ENCODE measurements at regions not wholly inside any gene's neighbourhood (a gene's known extent, or its start where the extent isn't known, plus 50 kb on each side); places are given as distances from the start of the nearest gene placed in this dataset.

GRCh38 chr3:124529826-124530571, 200.3 kb upstream of the UMPS start:
- intact Hi-C loops (cut with micrococcal nuclease): no loop called here

DNA sequence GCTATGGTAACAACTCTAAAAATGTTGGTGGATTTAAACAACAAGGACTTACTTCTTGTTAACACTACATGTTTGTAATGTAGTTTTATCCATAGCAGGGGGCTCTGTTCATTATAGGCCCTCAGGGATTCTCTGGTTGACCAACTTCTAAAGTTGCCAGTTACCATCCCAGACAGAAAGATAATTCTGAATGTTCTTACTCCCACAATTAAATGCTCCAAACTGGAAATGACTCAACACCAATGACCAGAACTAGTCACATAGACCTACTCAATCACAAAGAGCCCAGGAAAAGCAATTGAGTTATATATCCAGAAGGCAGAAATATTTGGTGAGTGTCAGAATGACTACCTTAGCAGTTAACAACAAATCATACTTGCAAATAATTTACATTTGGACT, 199.3 kb upstream of the UMPS start:
- intact Hi-C loops (cut with micrococcal nuclease): no loop called here

DNA sequence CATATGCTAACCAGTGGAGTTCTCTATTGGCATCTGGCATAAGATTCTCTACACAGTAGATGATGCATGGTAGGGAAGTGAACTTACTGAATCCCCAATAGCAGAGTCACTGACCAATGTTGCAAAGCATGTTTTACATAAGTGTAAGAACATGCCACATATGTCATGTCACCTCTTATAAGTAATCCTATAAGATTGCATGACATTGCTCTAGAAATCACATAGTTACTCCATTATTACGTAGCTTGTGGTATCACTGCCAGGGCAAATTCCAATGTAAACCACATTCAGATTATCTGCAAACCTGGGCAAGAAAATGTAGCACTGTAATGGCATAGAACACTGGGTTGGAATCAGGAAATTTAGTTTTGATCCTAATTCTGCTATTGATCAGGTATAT, 198.2 kb upstream of the UMPS start:
- intact Hi-C loops (cut with micrococcal nuclease): no loop called here

- intact Hi-C loops (cut with micrococcal nuclease): no loop called here
Observed at GRCh38 chr3:124535306-124535705, 194.9 kb upstream of the UMPS start.

GRCh38 chr3:124540550-124541211, 189.6 kb upstream of the UMPS start:
- intact Hi-C loops (cut with micrococcal nuclease): no loop called here

- intact Hi-C loops (cut with micrococcal nuclease): no loop called here
Observed at GRCh38 chr3:124542214-124542869, 187.9 kb upstream of the UMPS start.

GRCh38 chr3:124545891-124546290, 184.4 kb upstream of the UMPS start:
- intact Hi-C loops (cut with micrococcal nuclease): no loop called here

DNA sequence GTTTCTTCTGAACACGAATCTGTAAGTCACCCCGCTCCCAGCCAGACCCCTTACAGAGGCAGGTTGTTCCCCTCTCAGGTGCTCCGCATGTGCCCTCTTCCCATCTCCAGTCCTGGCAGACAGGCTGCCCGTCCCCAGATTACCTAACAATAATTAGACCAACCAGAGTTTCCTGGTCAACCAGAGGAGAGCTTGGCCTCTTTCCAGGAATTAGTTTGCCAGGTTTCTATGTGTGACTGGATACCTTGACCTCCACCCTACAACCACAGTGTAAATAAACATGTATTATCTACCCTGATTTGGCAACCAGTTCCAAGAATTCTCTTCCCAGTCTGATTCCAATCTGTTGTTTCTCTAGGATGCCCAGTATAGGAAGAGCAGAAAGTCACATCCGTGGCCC, 178.0 kb upstream of the UMPS start:
- intact Hi-C loops (cut with micrococcal nuclease): no loop called here

- intact Hi-C loops (cut with micrococcal nuclease): no loop called here
Observed at GRCh38 chr3:124553178-124553577, 177.1 kb upstream of the UMPS start.

GRCh38 chr3:124556636-124557035, 173.6 kb upstream of the UMPS start:
- intact Hi-C loops (cut with micrococcal nuclease): no loop called here

DNA sequence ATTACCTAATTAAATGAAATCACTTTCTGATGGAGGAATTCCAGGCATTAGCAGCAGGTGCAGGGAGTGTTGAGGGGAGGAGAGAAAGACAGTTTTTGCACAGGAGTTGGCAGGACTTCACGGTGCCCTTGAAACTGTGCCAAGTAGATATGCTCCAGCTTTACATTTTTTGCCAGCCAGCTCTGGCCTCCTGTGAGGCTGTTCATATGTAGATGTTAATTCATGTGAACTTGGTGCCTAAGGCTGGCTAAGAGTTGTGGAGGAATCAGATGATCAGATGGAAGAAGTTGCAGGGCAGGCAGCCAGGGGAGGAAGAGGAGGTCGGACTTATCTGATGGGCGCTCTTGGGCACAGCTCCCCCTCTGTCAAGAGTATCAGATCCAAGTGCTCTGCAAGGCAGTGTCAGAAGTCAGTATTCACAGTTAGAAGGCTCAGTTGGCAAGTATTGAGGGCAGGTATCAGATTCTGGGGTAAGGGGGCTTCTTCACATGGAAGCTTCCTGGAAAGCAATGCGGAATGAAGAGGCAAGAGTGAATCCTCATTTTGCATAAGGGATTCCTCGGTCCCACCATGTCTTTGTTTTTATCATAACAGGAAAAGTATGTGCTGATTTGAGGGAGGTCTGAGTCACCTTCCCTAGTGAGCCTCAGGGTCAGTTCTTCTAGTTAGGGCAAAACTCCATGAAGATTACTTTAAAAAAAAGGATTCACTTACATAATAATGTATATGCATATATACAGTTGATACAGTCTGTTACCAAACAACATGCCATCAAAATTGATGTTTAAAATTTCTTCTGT, 172.6 kb upstream of the UMPS start:
- intact Hi-C loops (cut with micrococcal nuclease): no loop called here

DNA sequence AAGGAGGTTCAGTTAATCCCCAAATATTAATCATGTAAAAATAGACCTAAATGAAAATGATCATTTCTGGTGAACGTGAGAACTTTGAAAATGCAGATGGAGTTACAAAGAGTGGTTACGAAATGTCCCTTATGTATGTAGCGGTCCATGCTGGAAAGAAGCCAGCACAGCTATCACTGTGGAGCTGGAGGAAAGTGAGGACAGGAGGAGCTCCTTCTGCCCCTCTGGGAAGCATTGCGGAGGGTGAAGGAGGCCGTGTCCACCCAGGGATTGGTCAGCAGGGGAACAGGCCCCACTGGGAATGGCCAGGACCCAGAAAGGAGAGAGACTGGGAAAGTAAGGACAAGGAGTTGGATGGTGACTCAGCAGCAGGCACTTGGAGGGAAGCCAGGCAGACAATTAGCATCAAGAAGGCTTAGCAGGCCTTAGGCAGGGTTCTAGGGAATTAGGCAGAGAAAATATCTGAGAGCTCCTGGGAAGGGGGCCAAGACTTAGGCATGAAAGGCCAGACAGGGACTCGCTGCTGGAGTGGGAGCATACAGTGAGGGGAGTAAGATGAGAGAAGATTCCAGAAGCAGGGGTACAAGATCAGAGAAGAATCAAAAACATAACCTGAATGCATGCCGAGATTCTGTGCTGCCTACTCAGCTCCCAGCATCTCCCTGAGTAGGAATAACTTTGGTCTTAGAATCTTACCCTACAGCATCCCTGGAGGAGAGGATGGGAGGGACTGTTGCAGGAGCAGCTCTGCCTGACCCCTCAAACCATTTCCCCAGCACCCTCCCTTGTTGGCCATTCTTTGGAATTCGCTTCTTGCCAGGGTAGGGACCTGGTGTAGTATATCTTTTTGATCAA, 171.0 kb upstream of the UMPS start:
- intact Hi-C loops (cut with micrococcal nuclease): no loop called here

DNA sequence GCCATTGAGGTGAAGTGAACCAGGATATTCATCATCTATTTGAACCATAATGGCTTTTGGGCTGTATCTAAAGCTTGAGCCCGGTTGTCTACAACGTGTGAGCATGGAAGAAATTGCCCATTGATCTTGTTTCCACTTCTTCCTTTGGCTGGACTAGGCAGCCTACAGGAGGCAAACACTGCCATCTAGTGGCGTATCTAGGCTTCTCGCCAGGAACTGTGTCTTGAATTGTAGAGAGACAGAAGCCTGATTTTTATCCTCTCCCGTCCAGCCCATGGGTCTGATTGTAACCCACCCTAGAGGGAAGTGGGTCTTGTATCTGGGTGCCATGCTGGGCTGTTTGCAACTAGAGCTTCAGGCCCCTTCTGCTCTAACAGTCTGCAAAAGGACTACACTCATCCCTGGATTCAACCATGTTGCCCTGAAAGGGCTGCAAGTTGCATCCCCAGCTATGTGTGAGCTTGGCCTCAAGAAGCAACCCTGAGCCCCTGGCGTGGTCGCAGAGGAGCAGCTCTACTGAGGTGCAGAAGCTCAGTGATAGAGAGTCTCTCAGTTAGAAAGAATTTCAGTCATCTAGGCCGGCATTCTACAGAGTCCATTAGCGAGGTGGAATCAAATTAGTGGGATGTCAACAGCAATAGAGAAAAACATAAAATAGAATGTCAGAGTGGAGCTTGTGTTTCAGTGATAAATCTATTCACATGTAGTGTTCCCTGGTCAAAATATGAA, 170.2 kb upstream of the UMPS start:
- intact Hi-C loops (cut with micrococcal nuclease): loop anchor here (2.0 kb wide), 1 partner anchor 67 kb away; no protein-coding TSS in a partner anchor

DNA sequence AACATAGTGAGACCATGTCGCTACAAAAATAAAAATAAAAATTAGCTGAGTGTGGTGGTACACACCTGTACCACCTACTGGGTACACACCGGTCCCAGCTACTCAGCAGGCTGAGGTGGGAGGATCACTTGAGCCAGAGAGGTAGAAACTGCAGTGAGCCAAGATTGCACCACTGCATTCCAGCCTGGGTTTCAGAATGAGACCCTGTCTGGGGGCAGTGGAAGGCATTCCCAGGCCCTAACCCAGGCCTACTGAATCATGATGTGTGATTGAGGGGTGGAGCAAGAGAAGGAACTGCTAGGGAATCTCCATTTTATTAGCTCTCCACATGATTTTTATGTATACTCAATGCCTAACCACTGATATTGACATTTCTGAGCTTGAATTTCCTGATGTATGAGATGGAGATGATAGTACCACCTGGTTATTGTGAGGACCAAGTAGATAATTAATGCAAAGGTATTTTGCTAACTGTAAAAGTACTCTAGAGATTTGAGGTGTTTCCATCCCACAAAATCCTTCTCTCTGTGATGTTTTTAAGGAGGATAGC, 169.5 kb upstream of the UMPS start:
- intact Hi-C loops (cut with micrococcal nuclease): loop anchor here (2.0 kb wide), 1 partner anchor 68 kb away; no protein-coding TSS in a partner anchor

- intact Hi-C loops (cut with micrococcal nuclease): no loop called here
Observed at GRCh38 chr3:124562769-124563168, 167.5 kb upstream of the UMPS start.

DNA sequence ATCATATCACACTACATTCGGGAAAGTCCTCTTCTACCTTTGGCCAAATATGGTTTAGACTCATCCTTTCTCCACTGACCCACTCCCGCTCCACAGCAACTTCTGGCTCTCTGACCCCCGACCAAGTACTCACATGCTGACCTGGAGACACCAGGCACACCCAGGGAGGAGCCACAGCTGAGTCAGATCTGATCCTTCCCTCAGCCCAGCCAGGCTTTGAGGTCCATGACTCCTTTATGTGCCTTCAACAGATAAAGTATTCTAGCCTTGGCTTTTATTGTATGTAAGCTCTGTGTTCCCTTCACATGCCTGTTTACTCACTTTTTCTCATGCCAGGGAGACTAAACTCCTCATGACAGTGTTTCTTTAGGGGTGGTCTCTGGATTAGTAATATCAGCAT, 166.9 kb upstream of the UMPS start:
- intact Hi-C loops (cut with micrococcal nuclease): no loop called here

GRCh38 chr3:124565013-124565412, 165.2 kb upstream of the UMPS start:
- intact Hi-C loops (cut with micrococcal nuclease): loop anchor here (1.0 to 2.0 kb wide), 2 partner anchors 124 to 336 kb away; no protein-coding TSS in a partner anchor

GRCh38 chr3:124565551-124565950, 164.7 kb upstream of the UMPS start:
- intact Hi-C loops (cut with micrococcal nuclease): loop anchor here (1.0 to 2.0 kb wide), 2 partner anchors 124 to 335 kb away; no protein-coding TSS in a partner anchor

GRCh38 chr3:124566701-124567100, 163.6 kb upstream of the UMPS start:
- intact Hi-C loops (cut with micrococcal nuclease): no loop called here

GRCh38 chr3:124567179-124567578, 163.1 kb upstream of the UMPS start:
- intact Hi-C loops (cut with micrococcal nuclease): no loop called here

All from T-helper 1 cell treated with Interleukin-12 subunit alpha and Interleukin-12 subunit beta and Interleukin-4 antibody, amounts not matched to agents 30 ng/mL and 1 ng/mL, for 36 hours (primary cell).